OCI-LY3 (cell line): ENCODE measurements at regions not wholly inside any gene's neighbourhood (a gene's known extent, or its start where the extent isn't known, plus 50 kb on each side); places are given as distances from the start of the nearest gene placed in this dataset.

ENCODE experiments used
- CTCF ChIP-seq: fragments of 200-600, 300-600 bp; sonication (generic); IDR thresholded peaks from 2 replicates; pipeline ENCODE4 v1.5.1; 2014; ENCODE audit warnings: antibody characterized with exemption, low read length, low read depth
- EZH2phosphoT487 ChIP-seq: fragments of 200-600 bp; shearing (Covaris generic); IDR thresholded peaks from 2 replicates; pipeline ENCODE4 v1.6.1; 2018; ENCODE audit warnings: antibody characterized with exemption, mixed run types, low read depth

DNA sequence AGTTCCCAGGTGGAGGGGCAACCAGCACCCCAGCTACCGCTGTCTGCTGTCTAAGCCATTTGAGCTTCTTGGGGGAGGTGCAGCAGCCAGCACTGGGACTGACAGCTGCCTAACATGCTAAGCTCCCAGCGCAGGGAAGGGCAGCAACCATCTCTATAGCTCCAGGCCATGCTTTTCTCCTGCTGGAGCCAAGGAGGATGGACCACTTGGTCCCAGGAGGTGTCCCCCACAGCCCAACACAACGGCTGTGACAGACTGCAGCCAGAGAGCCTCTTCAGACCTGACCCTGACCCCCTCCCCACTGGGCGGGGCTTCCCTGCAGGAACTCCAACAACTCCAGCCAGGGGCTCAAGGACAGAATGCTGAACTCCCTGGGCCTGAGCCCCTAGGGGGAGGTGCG, 370.6 kb upstream of the REG3G start:
- no peak for TF ChIP-seq CTCF
- no peak for TF ChIP-seq EZH2phosphoT487
